Astrocyte of the hippocampus (primary cell): ENCODE measurements at regions not wholly inside any gene's neighbourhood (a gene's known extent, or its start where the extent isn't known, plus 50 kb on each side); places are given as distances from the start of the nearest gene placed in this dataset.
A peak's percentile ranks its signal among the peaks of the same experiment; 100 is the strongest.
"Not testable (repeated sequence)": the region's sequence is repeated elsewhere in the genome, so short reads cannot be mapped to it uniquely, and the experiment has no call there.

Experiments
- DNase-seq: peaks from one replicate; pipeline ENCODE4 v3.0.0; 2011; ENCODE audit warnings: low read depth, low spot score

DNA sequence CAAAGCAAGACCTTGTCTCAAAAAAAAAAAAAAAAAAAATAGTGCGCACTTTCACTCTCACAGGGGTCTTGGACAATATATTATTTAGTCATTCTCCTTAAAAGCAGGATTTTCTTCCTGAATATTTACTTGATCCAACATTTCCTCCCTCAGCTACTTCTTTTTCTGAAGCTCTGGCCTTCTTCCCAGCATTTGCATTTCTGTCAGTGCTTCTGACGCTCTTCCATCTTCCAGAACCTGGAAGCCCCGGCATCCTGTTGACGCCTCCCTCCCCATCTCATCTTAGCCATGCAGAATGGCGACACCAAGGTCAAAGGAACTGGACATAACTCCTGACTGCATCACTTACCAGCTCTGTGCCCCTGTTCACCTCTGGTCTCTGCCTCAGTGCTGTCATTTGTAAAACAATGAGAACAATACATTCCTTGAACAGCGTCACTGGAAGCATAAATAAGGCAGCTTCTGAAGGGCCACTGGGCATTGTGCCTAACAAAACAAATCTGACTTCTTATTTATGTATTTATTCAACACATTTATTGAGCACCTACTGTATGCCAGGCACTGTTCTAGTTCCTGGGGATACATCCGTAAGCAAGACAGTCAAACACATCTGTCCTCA lies 90.9 kb upstream of the MDM1 start:
- peak; percentile 51 for DNase-seq

DNA sequence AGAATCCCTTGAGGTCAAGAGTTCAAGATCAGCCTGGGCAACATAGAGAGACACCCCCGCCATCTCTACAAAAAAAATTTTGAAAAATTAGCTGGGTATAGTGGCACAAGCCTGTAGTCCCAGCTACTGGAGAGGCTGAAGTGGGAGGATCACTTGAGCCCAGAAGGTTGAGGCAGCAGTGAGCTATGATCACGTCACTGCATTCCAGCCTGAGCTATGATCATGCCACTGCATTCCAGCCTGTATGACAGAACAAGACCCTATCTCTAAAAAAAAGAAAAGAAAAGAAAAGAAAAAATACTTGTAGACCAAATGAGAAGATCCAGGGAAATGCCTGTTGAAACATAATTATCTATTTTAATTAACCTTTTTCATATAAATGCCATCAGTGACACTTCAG lies 93.8 kb upstream of the MDM1 start:
- peak; percentile 81 for DNase-seq

DNA sequence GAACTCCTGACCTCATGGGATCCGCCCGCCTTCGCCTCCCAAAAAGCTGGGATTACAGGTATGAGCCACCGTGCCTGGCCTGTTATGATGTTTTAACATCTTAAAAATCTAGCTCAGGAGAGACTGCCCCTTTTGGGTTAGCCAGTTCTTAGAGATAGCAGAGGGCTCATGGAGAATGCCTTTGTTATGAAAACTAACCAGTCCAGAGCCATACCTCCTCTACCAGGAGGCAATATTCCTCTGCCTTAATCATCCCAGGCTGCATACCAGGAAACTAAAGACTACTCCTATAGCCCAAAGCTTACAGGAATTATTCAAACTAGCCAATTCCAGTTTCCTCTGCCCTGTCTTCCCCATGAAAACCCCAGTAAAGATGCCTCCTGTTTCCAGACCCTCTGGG lies 96.0 kb upstream of the MDM1 start:
- DNase-seq: no peak

DNA sequence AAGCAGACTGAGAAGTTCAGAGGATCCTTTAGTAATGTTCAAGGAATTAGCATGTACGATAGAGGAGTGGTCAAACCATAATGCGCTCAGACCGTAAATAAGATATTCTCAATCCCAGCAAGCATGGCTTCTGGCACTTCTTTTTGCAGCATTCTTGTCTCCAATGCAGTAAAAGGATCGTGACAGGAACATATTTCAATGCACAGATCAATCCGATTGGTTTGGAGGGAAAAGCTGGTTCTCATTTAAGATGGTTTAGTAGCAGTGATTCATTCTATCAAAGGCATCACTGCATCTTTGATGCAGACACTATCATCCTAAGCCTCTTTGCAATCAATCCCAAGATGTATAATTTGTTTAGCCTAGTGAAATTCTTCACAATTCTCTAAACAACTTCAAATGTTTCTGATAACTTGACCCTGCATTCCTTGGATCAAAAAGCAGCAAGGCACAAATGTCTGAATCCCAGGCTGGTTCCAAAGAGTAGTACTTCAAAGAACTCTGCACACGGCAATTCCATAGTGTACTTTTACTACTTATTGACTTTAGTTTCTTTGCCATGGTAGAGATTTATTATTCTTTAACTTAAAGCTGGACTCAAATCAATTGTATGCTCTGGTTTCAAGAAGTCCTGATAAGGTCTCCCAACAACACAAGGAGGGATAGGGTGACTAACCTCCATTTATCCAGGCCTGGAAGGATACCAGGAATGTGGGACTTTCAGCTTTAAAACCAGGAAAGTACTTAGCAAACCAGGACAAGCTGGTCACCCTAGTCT lies 96.8 kb upstream of the MDM1 start:
- peak; percentile 86 for DNase-seq

DNA sequence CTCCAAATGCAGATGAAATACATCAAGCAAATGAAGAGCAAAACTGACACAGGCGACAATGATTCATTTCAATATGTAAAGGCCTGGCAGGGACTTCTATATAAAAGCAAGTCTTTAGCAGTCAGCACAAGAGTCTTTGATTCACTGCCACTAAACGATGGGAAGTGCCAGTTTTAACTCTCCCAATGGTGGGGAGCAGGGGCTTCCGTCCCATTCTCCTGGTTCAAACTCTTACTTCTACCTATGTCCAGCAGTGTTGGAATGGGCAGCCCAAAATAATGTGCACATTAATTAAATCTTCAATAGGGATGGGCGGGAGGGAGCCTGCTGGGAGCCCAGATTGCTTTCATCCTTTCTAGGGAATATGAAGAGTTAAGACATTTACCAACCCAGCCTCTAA lies 97.5 kb upstream of the MDM1 start:
- no peak for DNase-seq

- DNase-seq: peak; percentile 32
Measured at GRCh38 chr12:68431786-68432185, 99.6 kb upstream of the MDM1 start.

GRCh38 chr12:68432622-68433021 lies 100.5 kb upstream of the MDM1 start:
- DNase-seq: peak; percentile 47

DNA sequence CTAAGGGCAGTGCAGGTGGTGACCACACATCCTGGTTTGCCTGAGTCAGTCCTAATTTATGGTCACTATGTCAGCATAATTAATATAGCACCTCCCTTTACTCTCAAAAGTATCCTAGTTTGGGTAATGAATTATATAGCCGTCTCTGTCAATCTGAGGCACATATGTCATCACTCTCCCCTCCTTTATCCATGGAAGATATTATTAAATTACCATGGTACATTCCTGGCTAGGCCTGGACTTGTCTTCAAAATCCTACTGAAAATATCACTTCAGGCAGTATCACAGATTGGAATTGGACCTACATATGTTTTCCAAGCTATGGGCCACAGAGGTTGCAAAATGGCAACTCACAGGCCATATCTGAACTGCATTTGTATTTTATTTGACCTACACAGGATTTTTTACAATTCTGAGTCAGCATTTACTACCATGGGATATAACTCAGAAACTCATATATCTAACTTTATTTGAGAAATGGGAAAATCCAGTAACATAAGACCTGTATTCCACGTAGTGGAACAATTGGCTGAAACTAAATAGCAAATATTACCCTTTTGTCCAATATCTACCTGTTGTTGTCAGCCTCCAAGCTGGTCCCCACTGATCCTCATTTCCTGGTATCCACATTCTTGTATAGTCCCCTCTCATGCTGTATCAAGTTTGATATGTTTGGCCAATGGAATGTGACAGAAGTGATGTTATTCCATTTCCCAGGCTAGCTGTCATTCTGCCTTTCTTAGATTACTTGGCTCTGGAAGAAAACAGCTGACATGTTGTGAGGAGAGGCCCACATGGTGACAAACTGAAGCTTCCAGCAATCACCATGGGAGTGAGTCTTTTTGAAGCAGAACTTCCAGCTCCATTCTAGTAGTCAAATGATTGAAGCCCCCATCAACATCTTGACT lies 102.5 kb upstream of the MDM1 start:
- no peak for DNase-seq

DNA sequence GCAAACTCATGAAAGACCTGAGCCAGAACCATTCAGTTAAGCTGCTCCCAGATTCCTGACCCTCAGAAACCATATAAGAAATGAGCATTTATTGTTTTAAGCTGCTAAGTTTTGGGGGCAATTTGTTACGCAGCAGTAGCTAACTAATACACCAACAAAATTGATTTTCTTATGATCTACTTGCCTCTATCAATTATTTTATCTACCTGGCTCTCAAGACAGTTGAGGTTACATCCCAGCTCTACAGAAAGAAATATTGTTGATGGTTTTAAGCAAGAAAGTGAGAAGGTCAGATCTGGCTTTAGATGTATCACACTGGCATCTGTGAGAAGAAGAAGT lies 103.1 kb upstream of the MDM1 start:
- DNase-seq: no peak

- peak; percentile 80 for DNase-seq
Measured at GRCh38 chr12:68435816-68436215, 103.7 kb upstream of the MDM1 start.

GRCh38 chr12:68438601-68439000 lies 106.4 kb upstream of the MDM1 start:
- DNase-seq: no peak

GRCh38 chr12:68439368-68440045 lies 107.3 kb upstream of the MDM1 start:
- DNase-seq: no peak

GRCh38 chr12:68440068-68440581 lies 108.0 kb upstream of the MDM1 start:
- peak; percentile 63 for DNase-seq

DNA sequence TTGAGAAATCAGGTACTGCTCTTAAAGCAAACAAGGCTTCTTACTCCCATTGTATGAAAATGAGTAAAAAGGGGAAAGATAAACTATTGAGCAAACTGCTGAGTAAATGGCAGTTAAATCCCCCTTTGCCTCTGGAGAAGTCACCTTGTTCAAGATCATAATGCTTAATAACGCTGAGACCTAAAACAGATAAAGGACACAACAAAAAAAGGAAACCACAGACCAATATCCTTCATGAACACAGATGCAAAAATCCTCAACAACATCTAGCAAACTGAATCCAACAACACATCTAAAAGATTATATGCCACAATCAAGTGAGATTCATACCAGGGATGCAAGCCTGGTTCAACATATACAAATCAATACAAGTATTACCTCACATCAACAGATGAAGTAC lies 109.0 kb upstream of the MDM1 start:
- no peak for DNase-seq

- DNase-seq: not testable (repeated sequence)
Measured at GRCh38 chr12:68442353-68442972, 110.3 kb upstream of the MDM1 start.

DNA sequence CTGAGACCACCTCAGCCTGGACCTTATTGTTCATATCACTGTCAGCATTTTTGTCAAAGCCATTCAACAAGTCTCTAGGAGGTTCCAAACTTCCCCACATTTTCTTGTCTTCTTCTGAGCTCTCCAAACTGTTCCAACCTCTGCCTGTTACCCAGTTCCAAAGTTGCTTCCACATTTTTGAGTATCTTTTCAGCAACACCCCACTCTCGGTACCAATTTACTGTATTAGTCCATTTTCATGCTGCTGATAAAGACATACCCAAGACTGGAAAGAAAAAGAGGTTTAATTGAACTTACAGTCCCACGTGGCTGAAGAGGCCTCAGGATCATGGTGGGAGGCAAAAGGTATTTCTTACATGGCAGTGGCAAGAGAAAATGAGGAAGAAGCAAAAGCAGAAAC lies 111.5 kb upstream of the MDM1 start:
- not testable (repeated sequence) for DNase-seq

- no peak for DNase-seq
Measured at GRCh38 chr12:68445824-68446223, 113.7 kb upstream of the MDM1 start.

- DNase-seq: no peak
Measured at GRCh38 chr12:68446384-68446783, 114.2 kb upstream of the MDM1 start.

DNA sequence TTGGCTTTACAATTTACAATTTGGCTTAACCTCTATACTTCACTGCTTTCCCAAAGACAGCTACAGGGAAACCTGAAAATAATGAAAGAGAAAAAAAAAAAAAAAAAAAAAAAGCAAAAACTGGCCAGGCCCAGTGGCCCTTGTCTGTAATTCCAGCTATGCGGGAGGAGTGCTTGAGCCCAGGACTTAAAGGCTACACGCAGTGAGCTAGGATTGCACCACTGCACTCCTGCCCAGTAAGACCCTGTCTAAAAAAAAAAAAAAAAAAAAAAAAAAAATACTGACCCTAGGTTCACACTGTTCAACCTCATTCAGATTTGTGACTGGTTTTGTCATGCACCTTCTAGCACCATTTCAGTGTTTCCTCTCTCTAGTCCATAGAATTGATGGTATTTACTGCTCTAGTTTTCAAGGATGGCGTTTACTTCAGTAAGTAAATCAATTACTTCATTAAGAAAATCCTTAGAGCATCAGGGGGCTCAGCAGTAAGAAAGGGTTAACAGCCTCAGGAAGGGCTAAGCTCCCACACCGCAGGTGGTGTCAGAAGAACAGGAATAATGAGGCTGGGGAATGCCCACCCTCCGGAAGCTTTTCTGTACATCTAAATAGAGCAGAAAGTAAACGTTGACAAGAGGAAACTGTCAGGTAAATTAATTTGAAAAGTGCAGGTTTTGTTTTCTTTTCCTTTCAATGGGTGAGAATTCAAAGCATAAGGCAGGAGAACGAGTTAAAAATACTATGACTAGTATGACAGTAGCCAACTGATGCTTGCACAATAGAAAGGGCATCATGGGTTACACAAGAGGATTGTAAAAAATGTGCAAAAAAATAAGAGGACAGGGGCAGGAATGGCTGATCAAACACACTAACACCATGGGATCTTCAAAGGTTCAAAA lies 115.0 kb upstream of the MDM1 start:
- no peak for DNase-seq

DNA sequence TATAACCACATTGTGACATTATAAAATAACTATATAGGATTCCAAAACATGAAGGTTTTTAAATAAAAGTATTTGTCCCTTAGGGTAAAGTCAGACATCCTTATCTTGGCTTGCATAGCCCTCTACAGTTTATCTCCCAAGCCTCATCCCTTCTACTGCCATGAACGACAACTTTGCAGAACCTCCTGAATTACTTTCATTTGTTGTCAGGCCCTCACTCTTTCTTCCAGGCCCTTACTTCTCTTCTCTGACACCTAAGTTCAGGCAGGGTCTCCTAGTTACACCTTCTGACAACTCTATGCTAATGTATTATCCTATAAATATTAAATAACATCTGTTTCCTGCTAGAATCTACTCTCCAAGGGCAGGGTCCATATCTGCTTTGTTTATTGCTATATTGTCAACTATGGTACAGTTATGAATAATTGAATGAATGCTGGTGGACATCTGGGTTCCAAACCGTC lies 115.7 kb upstream of the MDM1 start:
- no peak for DNase-seq
